Kidney (tissue), 13 donors: ENCODE measurements at regions not wholly inside any gene's neighbourhood (a gene's known extent, or its start where the extent isn't known, plus 50 kb on each side); places are given as distances from the start of the nearest gene placed in this dataset.

Source experiments
- DNase-seq, 5 donors: peaks; one replicate each; pipeline ENCODE4 v3.0.0-alpha.2; 2013 to 2020
- FAIRE-seq: peaks from 2 replicates; lab custom pipeline; 2012; peaks lifted over from hg19 to GRCh38; lab: Jason Lieb, UNC
- H3K27ac ChIP-seq, 2 donors: one replicate each; pipeline ENCODE4 v1.7.0; 2013; ENCODE audit warnings: low read depth in 2 of 2, low read length in 2 of 2, inconsistent platforms in 1 of 2
- H3K27me3 ChIP-seq: one replicate; pipeline ENCODE4 v1.7.1; 2013; ENCODE audit warnings: low read length, inconsistent platforms; ENCODE audit not compliant: control insufficient read depth, insufficient read depth
- H3K36me3 ChIP-seq, 3 donors: one replicate each; pipeline versions ENCODE4 v1.7.0 to v1.7.1; 2013; ENCODE audit warnings: low read length in 3 of 3, control low read depth in 1 of 3, inconsistent platforms in 1 of 3; ENCODE audit not compliant: insufficient read depth in 3 of 3, control insufficient read depth in 2 of 3
- H3K4me1 ChIP-seq, 3 donors: one replicate each; pipeline versions ENCODE4 v1.7.0 to v1.7.1; 2013; ENCODE audit warnings: low read length in 3 of 3, inconsistent platforms in 1 of 3, low read depth in 1 of 3; ENCODE audit not compliant: control insufficient read depth in 2 of 3, insufficient read depth in 2 of 3
- H3K4me3 ChIP-seq, 3 donors: one replicate each; pipeline versions ENCODE4 v1.7.0 to v1.8.1; 2013; ENCODE audit warnings: low read length in 3 of 3, control low read depth in 1 of 3, inconsistent platforms in 1 of 3
- H3K9ac ChIP-seq, 3 donors: one replicate each; pipeline versions ENCODE4 v1.7.0 to v1.7.1; 2013; ENCODE audit warnings: low read length in 3 of 3, control low read depth in 1 of 3, inconsistent platforms in 1 of 3
- H3K9me3 ChIP-seq, 3 donors: one replicate each; pipeline versions ENCODE4 v1.7.0 to v1.7.1; 2013; ENCODE audit warnings: low read length in 3 of 3, control low read depth in 1 of 3, inconsistent platforms in 1 of 3; ENCODE audit not compliant: control insufficient read depth in 2 of 3, insufficient read depth in 1 of 3
- intact Hi-C: fragments of 100-400 bp; cut with DNase I; formaldehyde crosslinking; loops from one replicate; pipeline ENCODE4 v1.11.1; 2022
- TF ChIP-seq, protein P1 (sequence below): IDR thresholded peaks from 3 replicates; pipeline ENCODE4 v1.5.1; 2012; ENCODE audit warnings: mild to moderate bottlenecking, moderate library complexity, borderline replicate concordance; ENCODE audit not compliant: insufficient read depth; ENCODE audit errors: extremely low read depth
- donor health status: control.
- donor health status: control.
- donor health status: control.
- donor health status: control.
- donor health status: control.
- donor health status: DM: yes; HTN: yes; CAD: no.
- donor health status: Normal renal cell carcinoma (clear cell type).

DNA sequence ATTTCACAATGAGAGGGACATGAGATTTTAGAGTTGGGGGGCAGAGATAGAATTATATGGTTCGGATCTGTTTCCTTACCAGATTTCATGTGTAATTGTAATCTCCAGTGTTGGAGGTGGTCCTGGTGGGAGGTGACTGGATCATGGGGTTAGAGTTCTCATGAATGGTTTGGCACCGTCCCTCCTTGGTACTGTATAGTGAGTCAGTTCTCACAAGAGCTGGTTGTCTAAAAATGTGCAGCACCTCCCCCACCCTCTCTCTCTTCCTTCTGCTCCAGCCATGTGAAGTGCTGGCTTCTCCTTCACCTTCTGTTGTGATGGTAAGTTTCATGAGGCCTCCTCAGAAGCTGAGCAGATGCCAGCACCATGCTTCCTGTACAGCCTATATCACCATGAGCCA is 138.1 kb downstream of the SCG2 start:
- H3K36me3 ChIP-seq = no peaks in the 10 kb centered on the region
- no peak overlapping the region for H3K4me3 ChIP-seq
- FAIRE-seq = no peak
- no peak overlapping the region for H3K9ac ChIP-seq
- intact Hi-C loops = no loop called here
- H3K4me1 ChIP-seq = no peaks in the 10 kb centered on the region
- TF ChIP-seq, protein P1, sequence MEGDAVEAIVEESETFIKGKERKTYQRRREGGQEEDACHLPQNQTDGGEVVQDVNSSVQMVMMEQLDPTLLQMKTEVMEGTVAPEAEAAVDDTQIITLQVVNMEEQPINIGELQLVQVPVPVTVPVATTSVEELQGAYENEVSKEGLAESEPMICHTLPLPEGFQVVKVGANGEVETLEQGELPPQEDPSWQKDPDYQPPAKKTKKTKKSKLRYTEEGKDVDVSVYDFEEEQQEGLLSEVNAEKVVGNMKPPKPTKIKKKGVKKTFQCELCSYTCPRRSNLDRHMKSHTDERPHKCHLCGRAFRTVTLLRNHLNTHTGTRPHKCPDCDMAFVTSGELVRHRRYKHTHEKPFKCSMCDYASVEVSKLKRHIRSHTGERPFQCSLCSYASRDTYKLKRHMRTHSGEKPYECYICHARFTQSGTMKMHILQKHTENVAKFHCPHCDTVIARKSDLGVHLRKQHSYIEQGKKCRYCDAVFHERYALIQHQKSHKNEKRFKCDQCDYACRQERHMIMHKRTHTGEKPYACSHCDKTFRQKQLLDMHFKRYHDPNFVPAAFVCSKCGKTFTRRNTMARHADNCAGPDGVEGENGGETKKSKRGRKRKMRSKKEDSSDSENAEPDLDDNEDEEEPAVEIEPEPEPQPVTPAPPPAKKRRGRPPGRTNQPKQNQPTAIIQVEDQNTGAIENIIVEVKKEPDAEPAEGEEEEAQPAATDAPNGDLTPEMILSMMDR = no peak
- H3K9me3 ChIP-seq = no peaks in the 10 kb centered on the region
- DNase-seq = no peak
- no peak overlapping the region for H3K27ac ChIP-seq
- no peaks in the 10 kb centered on the region for H3K27me3 ChIP-seq

DNA sequence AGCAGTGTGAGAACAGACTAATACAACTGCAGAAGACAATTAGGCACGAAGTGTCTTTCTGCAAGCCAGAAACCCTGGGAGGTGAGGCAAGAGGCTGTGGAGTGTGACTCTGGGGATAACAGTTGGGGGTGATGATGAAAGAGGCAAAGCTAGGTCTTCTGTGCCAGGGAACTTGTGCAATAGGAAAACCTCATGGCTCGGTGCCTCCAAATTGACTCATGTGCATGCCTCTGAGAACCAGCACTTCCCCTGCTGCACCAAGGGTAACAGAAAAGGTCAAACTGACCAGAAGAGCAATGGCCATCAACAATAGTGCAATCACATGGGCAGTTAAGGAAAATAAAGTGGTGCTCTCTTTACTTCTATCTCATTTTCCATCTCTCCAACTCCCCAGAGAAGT is 136.4 kb downstream of the SCG2 start:
- H3K9me3 ChIP-seq = no peaks in the 10 kb centered on the region
- intact Hi-C loops = no loop called here
- H3K4me1 ChIP-seq = no peaks in the 10 kb centered on the region
- peak in 1 of 5 donors; percentile 88 for DNase-seq
- no peak overlapping the region for H3K9ac ChIP-seq
- no peak overlapping the region for H3K4me3 ChIP-seq
- no peak for FAIRE-seq
- H3K27ac ChIP-seq = no peak overlapping the region
- TF ChIP-seq, protein P1 = no peak
- H3K27me3 ChIP-seq = no peaks in the 10 kb centered on the region
- no peaks in the 10 kb centered on the region for H3K36me3 ChIP-seq

GRCh38 chr2:223467196-223467595 is 135.0 kb downstream of the SCG2 start:
- Histone ChIP-seq H3K4me3 (no peak overlapping the region), H3K4me1 (no peaks in the 10 kb centered on the region), H3K9ac (no peak overlapping the region), H3K9me3 (no peaks in the 10 kb centered on the region), H3K36me3 (no peaks in the 10 kb centered on the region), H3K27ac (no peak overlapping the region), H3K27me3 (no peaks in the 10 kb centered on the region)
- DNase-seq (no peak), FAIRE-seq (no peak)
- TF ChIP-seq, protein P1 = no peak
- intact Hi-C loops = no loop called here
